ENCODE measurements at regions not wholly inside any gene's neighbourhood (a gene's known extent, or its start where the extent isn't known, plus 50 kb on each side); places are given as distances from the start of the nearest gene placed in this dataset.

- WGBS (ENCODE audit: low lambda C conversion rate): 26% methylated on average over 22 of the region's 23 CpGs
- BruUV-seq (replicated peaks): no TSS peak
- Histone ChIP-seq H3K27me3 (ENCODE audit: control insufficient read depth in 1 of 2, insufficient read depth in 2 of 2, low read length in 2 of 2) (0 out of 5 replicates have a peak, but pooled peaks cover 0 to 4% of the 10 kb centered on the region in 2 experiments), H2AFZ (ENCODE audit: low read length) (no peak overlapping the region), H3K4me1 (ENCODE audit: insufficient read depth, low read length) (no peaks in the 10 kb centered on the region), H3K79me2 (ENCODE audit: insufficient read depth, low read length) (no peaks in the 10 kb centered on the region), H3K4me2 (ENCODE audit: low read depth, low read length) (no peak overlapping the region), H3K9ac (ENCODE audit: insufficient read depth, low read depth, low read length) (no peak overlapping the region), H3K4me3 (replicated peaks in 1 of 3; ENCODE audit: insufficient read depth in 1 of 3, low read depth in 2 of 3, low read length in 3 of 3) (no peak overlapping the region), H3K27ac (ENCODE audit: extremely low read length, insufficient read depth, low read length) (no peak overlapping the region), H3K36me3 (replicated peaks in 1 of 2; ENCODE audit: control insufficient read depth in 1 of 2, insufficient read depth in 2 of 2, low read length in 2 of 2) (no peaks in the 10 kb centered on the region), H3K9me3 (ENCODE audit: low read length) (no peaks in the 10 kb centered on the region), H4K20me1 (ENCODE audit: insufficient read depth, low read length) (no peaks in the 10 kb centered on the region)
- DNase-seq (ENCODE audit: low spot score) (no peak), FAIRE-seq (no peak), ATAC-seq (no peak)
- ChIA-PET CTCF (ENCODE audit: low intra/inter-chr PET ratio, low total read pairs) (no interaction called here), POLR2A (no interaction called here)
- in situ Hi-C loops (cut with HindIII; ENCODE audit: extremely low pct_ligation_motif_present, low pct_unique_long_range_greater_than_20kb) (no loop called here), intact Hi-C loops (cut with micrococcal nuclease; ENCODE audit: unreplicated experiment) (no loop called here)
- TF ChIP-seq ZNF121 (CRISPR knock-in tag; IDR thresholded peaks at IDR 0.05) (no peak), ZNF816 (CRISPR knock-in tag; IDR thresholded peaks at IDR 0.05; ENCODE audit: borderline replicate concordance) (no peak), ZNF609 (CRISPR knock-in tag; IDR thresholded peaks at IDR 0.05; ENCODE audit: borderline replicate concordance) (no peak), ZNF263 (CRISPR knock-in tag; IDR thresholded peaks at IDR 0.05) (no peak), SRSF9 (IDR thresholded peaks at IDR 0.05; ENCODE audit: borderline replicate concordance, insufficient read depth, low read depth, low read length, poor library complexity, severe bottlenecking) (no peak)
Measured at GRCh38 chr1:110752941-110753725, 78.4 kb upstream of the KCNA3 start.
